GM12872 (cell line): ENCODE measurements at regions not wholly inside any gene's neighbourhood (a gene's known extent, or its start where the extent isn't known, plus 50 kb on each side); places are given as distances from the start of the nearest gene placed in this dataset.

Experiments used
- CTCF ChIP-seq: IDR thresholded peaks from 3 replicates; pipeline ENCODE4 v1.5.1; 2011; ENCODE audit warnings: low read depth, mild to moderate bottlenecking, low read length, moderate library complexity; ENCODE audit not compliant: insufficient read depth

GRCh38 chr10:81688459-81688858, 186.5 kb upstream of the NRG3 start:
- TF ChIP-seq CTCF: no peak

- no peak for TF ChIP-seq CTCF
Measured at GRCh38 chr10:81696609-81697388, 178.2 kb upstream of the NRG3 start.

GRCh38 chr10:81704596-81704995, 170.4 kb upstream of the NRG3 start:
- no peak for TF ChIP-seq CTCF

GRCh38 chr10:81708416-81708815, 166.6 kb upstream of the NRG3 start:
- TF ChIP-seq CTCF: no peak

GRCh38 chr10:81708929-81709328, 166.1 kb upstream of the NRG3 start:
- TF ChIP-seq CTCF: no peak

- no peak for TF ChIP-seq CTCF
Measured at GRCh38 chr10:81722399-81722798, 152.6 kb upstream of the NRG3 start.

- no peak for TF ChIP-seq CTCF
Measured at GRCh38 chr10:81724431-81724830, 150.6 kb upstream of the NRG3 start.
